ENCODE measurements at regions not wholly inside any gene's neighbourhood (a gene's known extent, or its start where the extent isn't known, plus 50 kb on each side); places are given as distances from the start of the nearest gene placed in this dataset.
"Not testable (repeated sequence)": the region's sequence is repeated elsewhere in the genome, so short reads cannot be mapped to it uniquely, and the experiment has no call there.

- Histone ChIP-seq H3K4me3 (no peak overlapping the region), H3K4me1 (replicated peaks in 1 of 2) (no peaks in the 10 kb centered on the region), H3K27ac (no peak overlapping the region)
- ATAC-seq (replicated peaks in 6 of 8), result no peak
- 39 to 87% (median 80%) methylated on average over 5 to 9 of the region's 11 CpGs; no CpG with 5 or more reads in 4 of the 10 experiments for WGBS, 10 experiments
- in situ Hi-C loops (cut with MboI; ENCODE audit: low pct_unique_long_range_greater_than_20kb in 2 of 9, low sequenced_read_pairs in 9 of 9, unreplicated experiment in 9 of 9), result no loop called here
Observed at GRCh38 chr7:4319280-4319679, 362.8 kb upstream of the FOXK1 start.

- Histone ChIP-seq H3K4me3 (no peak overlapping the region), H3K27ac (no peak overlapping the region), H3K4me1 (replicated peaks in 1 of 2) (no peaks in the 10 kb centered on the region)
- ATAC-seq (replicated peaks in 6 of 8), result no peak
- WGBS, 10 experiments, result 0 to 100% (median 76%) methylated on average over 1 to 8 of the region's 8 CpGs; no CpG with 5 or more reads in 1 of the 10 experiments
- in situ Hi-C loops (cut with MboI; ENCODE audit: low pct_unique_long_range_greater_than_20kb in 2 of 9, low sequenced_read_pairs in 9 of 9, unreplicated experiment in 9 of 9), result no loop called here
Observed at GRCh38 chr7:4325732-4326131, 356.4 kb upstream of the FOXK1 start.

DNA sequence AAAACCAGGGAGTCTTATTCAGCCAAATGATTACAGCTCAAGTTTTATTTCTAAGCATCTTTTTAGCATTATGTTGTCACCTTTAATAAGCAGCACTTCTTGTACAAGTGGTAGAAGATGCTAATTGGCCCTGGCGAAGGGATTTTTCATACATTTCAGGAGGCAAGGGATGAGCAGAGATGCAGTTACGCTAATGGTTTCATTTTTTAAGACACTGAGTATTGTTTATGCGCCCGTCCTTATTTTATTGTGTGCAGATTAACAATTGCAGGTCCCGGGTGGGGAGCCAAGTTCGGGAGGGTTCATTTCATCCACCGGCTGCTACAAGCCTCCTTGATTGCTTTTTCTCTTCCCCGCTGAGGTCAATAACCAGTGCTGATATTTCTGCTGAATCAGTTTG is 350.4 kb upstream of the FOXK1 start:
- Histone ChIP-seq H3K27ac (no peak overlapping the region), H3K4me3 (no peak overlapping the region), H3K4me1 (replicated peaks in 1 of 2) (no peaks in the 10 kb centered on the region)
- WGBS, 10 experiments, result 5 to 100% (median 74%) methylated on average over 1 to 8 of the region's 8 CpGs
- in situ Hi-C loops (cut with MboI; ENCODE audit: low pct_unique_long_range_greater_than_20kb in 2 of 9, low sequenced_read_pairs in 9 of 9, unreplicated experiment in 9 of 9), result no loop called here
- ATAC-seq (replicated peaks in 6 of 8), result no peak

DNA sequence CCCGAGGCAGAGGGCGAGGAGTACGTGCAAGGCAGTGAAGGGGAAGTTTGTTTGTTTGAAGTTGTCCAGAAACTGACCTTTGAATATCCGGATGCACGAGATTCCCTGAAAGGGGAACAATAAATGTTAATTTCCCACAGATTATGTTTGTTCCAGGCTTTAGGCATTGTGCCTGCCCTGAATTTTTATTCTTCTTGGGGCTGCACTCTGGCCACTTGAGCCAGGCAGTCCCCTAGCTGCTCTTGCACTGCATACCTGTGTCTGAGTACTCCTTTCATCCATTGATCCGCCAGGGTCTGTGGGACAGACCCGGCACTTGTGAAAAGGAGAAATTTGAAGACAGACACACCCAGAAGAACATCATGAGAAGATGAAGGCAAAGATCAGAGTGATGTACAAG is 343.5 kb upstream of the FOXK1 start:
- WGBS, 10 experiments, result 10 to 100% (median 81%) methylated on average over 1 to 5 of the region's 7 CpGs; no CpG with 5 or more reads in 2 of the 10 experiments

DNA sequence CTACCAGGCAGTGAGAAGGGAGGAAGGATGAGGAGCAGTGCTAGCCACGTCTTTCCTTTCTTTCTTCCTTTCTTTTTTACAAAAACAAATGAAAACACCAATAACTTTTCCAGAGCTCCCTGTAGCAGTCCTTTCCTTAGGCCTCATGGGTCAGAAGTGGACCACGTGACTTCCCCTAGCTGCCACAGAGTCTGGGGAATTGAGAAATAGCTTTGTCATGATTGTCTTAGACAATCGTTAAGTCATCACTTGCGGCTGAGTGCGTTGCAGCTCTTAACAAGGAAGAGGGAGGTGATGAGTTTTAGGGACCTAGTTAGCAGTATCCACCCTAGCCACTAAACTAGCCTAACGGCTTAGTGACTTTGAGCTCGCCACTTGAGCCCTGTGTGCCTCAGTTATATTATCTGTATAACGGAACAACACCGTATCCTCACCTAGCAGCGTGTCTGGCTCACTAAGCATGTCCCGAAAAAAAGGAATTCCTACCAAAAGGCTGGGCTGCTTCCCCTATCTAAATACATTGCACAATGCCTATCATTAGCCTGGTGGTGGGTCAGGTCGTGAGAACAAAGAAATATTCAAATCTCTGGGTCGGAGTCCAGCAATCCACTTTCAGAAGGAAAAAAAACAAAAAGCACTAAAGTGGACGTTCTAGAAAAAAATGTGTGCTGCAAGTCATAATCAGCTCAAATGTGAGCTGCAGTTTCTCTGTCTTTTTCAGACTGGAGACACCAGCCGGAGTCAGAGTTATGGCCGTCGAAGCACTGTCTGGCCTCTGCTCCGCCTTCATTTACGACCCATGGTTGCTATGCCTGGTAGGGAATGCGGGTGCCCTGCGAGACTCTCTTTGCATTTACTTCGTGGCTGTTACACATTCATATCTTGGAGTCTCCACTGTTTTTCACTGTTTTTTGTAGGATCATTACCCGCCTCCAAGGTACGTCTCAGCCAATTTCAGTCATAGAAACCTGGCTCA is 338.5 kb upstream of the FOXK1 start:
- in situ Hi-C loops (cut with MboI; ENCODE audit: low pct_unique_long_range_greater_than_20kb in 2 of 9, low sequenced_read_pairs in 9 of 9, unreplicated experiment in 9 of 9), result no loop called here
- 0 to 95% (median 56%) methylated on average over 2 to 23 of the region's 24 CpGs for WGBS, 10 experiments
- Histone ChIP-seq H3K4me3 (no peak overlapping the region), H3K4me1 (replicated peaks in 1 of 2) (no peaks in the 10 kb centered on the region), H3K27ac (no peak overlapping the region)
- peak in 1 of 8 experiments; percentile 56 for ATAC-seq (replicated peaks in 6 of 8)

More for the DNA sequence above, 343.5 kb upstream of the FOXK1 start:
- H3K27ac ChIP-seq, result no peak overlapping the region
- no peak for ATAC-seq (replicated peaks in 6 of 8)
- no peaks in the 10 kb centered on the region for H3K4me1 ChIP-seq (replicated peaks in 1 of 2)
- in situ Hi-C loops (cut with MboI; ENCODE audit: low pct_unique_long_range_greater_than_20kb in 2 of 9, low sequenced_read_pairs in 9 of 9, unreplicated experiment in 9 of 9), result no loop called here
- no peak overlapping the region for H3K4me3 ChIP-seq

DNA sequence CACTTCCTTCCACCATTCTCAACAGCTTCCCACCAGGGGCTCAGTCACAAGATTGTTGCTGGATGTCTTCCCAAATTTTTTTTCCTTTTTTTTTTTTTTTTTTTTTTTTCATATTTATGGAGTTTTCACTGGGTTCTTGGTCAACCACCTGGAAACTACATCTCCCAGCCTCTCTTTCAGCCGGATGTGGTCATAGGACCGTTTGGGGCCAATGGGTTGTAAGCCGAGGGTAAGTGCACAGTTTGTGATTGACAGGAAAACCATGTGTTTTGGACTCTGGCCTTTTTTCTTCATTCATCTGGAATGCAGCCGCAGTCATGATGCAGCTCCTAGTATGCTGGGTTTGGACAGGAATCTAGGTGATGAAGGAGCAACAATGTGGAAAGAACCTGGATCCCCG is 337.1 kb upstream of the FOXK1 start:
- in situ Hi-C loops (cut with MboI; ENCODE audit: low pct_unique_long_range_greater_than_20kb in 2 of 9, low sequenced_read_pairs in 9 of 9, unreplicated experiment in 9 of 9), result no loop called here
- no peak for ATAC-seq (replicated peaks in 6 of 8)
- H3K27ac ChIP-seq, result no peak overlapping the region
- H3K4me1 ChIP-seq (replicated peaks in 1 of 2), result no peaks in the 10 kb centered on the region
- WGBS, 10 experiments, result 0 to 100% (median 81%) methylated on average over 1 to 5 of the region's 5 CpGs; no CpG with 5 or more reads in 2 of the 10 experiments
- H3K4me3 ChIP-seq, result no peak overlapping the region

- Histone ChIP-seq H3K27ac (no peak overlapping the region), H3K4me3 (no peak overlapping the region), H3K4me1 (replicated peaks in 1 of 2) (no peaks in the 10 kb centered on the region)
- 0 to 100% (median 80%) methylated on average over 1 of the region's 1 CpG; no CpG with 5 or more reads in 1 of the 10 experiments for WGBS, 10 experiments
- in situ Hi-C loops (cut with MboI; ENCODE audit: low pct_unique_long_range_greater_than_20kb in 2 of 9, low sequenced_read_pairs in 9 of 9, unreplicated experiment in 9 of 9), result no loop called here
- ATAC-seq (replicated peaks in 6 of 8), result no peak
Observed at GRCh38 chr7:4352069-4352468, 330.0 kb upstream of the FOXK1 start.

GRCh38 chr7:4361774-4362173 is 320.3 kb upstream of the FOXK1 start:
- Histone ChIP-seq H3K4me3 (no peak overlapping the region), H3K4me1 (replicated peaks in 1 of 2) (no peaks in the 10 kb centered on the region), H3K27ac (no peak overlapping the region)
- no peak for ATAC-seq (replicated peaks in 6 of 8)
- in situ Hi-C loops (cut with MboI; ENCODE audit: low pct_unique_long_range_greater_than_20kb in 2 of 9, low sequenced_read_pairs in 9 of 9, unreplicated experiment in 9 of 9), result no loop called here
- WGBS, 10 experiments, result 20 to 93% (median 83%) methylated on average over 1 to 4 of the region's 5 CpGs; no CpG with 5 or more reads in 3 of the 10 experiments

- H3K4me3 ChIP-seq, result no peak overlapping the region
- peak in 1 of 8 experiments; percentile 8 for ATAC-seq (replicated peaks in 6 of 8)
- H3K27ac ChIP-seq, result no peak overlapping the region
- in situ Hi-C loops (cut with MboI; ENCODE audit: low pct_unique_long_range_greater_than_20kb in 2 of 9, low sequenced_read_pairs in 9 of 9, unreplicated experiment in 9 of 9), result no loop called here
- 0 to 83% (median 83%) methylated on average over 1 to 12 of the region's 12 CpGs; no CpG with 5 or more reads in 5 of the 10 experiments for WGBS, 10 experiments
- no peaks in the 10 kb centered on the region for H3K4me1 ChIP-seq (replicated peaks in 1 of 2)
Observed at GRCh38 chr7:4383584-4383983, 298.5 kb upstream of the FOXK1 start.

GRCh38 chr7:4386190-4386589 is 295.9 kb upstream of the FOXK1 start:
- in situ Hi-C loops (cut with MboI; ENCODE audit: low pct_unique_long_range_greater_than_20kb in 2 of 9, low sequenced_read_pairs in 9 of 9, unreplicated experiment in 9 of 9), result no loop called here
- ATAC-seq (replicated peaks in 6 of 8), result peak in 2 of 8 experiments; percentile 14 to 27
- Histone ChIP-seq H3K4me3 (no peak overlapping the region), H3K27ac (no peak overlapping the region), H3K4me1 (replicated peaks in 1 of 2) (no peaks in the 10 kb centered on the region)
- WGBS, 10 experiments, result 12 to 91% (median 70%) methylated on average over 1 to 6 of the region's 6 CpGs; no CpG with 5 or more reads in 1 of the 10 experiments

DNA sequence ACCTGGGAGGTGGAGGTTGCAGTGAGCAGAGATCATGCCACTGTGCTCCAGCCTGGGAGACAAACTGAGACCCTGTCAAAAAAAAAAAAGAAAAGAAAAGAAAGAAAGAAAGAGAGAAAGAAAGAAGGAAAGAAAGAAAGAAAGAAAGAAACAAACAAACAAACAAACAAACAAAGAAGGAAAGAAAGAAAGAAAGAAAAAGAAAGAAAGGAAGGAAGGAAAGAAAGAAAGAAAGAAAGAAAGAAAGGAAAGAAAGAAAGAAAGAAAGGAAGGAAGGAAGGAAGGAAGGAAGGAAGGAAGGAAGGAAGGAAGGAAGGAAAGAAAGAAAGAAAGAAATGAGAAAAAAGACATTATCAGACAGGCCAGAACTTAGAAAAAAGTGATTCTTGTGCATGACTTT is 291.0 kb upstream of the FOXK1 start:
- ATAC-seq (replicated peaks in 6 of 8); in situ Hi-C loops (cut with MboI; ENCODE audit: low pct_unique_long_range_greater_than_20kb in 2 of 9, low sequenced_read_pairs in 9 of 9, unreplicated experiment in 9 of 9); H3K4me1 ChIP-seq (replicated peaks in 1 of 2); H3K27ac ChIP-seq; H3K4me3 ChIP-seq: not testable (repeated sequence)

GRCh38 chr7:4394736-4395135 is 287.4 kb upstream of the FOXK1 start:
- H3K27ac ChIP-seq, result no peak overlapping the region
- H3K4me1 ChIP-seq (replicated peaks in 1 of 2), result no peaks in the 10 kb centered on the region
- no peak for ATAC-seq (replicated peaks in 6 of 8)
- H3K4me3 ChIP-seq, result no peak overlapping the region
- in situ Hi-C loops (cut with MboI; ENCODE audit: low pct_unique_long_range_greater_than_20kb in 2 of 9, low sequenced_read_pairs in 9 of 9, unreplicated experiment in 9 of 9), result no loop called here
- WGBS, 10 experiments, result 0 to 80% (median 33%) methylated on average over 4 to 5 of the region's 5 CpGs; no CpG with 5 or more reads in 2 of the 10 experiments

GRCh38 chr7:4399121-4399520 is 283.0 kb upstream of the FOXK1 start:
- in situ Hi-C loops (cut with MboI; ENCODE audit: low pct_unique_long_range_greater_than_20kb in 2 of 9, low sequenced_read_pairs in 9 of 9, unreplicated experiment in 9 of 9), result no loop called here
- Histone ChIP-seq H3K27ac (no peak overlapping the region), H3K4me1 (replicated peaks in 1 of 2) (no peaks in the 10 kb centered on the region), H3K4me3 (no peak overlapping the region)
- WGBS, 10 experiments, result 27 to 100% (median 75%) methylated on average over 1 to 3 of the region's 4 CpGs; no CpG with 5 or more reads in 4 of the 10 experiments
- ATAC-seq (replicated peaks in 6 of 8), result no peak
